ENCODE measurements at regions not wholly inside any gene's neighbourhood (a gene's known extent, or its start where the extent isn't known, plus 50 kb on each side); places are given as distances from the start of the nearest gene placed in this dataset.

DNA sequence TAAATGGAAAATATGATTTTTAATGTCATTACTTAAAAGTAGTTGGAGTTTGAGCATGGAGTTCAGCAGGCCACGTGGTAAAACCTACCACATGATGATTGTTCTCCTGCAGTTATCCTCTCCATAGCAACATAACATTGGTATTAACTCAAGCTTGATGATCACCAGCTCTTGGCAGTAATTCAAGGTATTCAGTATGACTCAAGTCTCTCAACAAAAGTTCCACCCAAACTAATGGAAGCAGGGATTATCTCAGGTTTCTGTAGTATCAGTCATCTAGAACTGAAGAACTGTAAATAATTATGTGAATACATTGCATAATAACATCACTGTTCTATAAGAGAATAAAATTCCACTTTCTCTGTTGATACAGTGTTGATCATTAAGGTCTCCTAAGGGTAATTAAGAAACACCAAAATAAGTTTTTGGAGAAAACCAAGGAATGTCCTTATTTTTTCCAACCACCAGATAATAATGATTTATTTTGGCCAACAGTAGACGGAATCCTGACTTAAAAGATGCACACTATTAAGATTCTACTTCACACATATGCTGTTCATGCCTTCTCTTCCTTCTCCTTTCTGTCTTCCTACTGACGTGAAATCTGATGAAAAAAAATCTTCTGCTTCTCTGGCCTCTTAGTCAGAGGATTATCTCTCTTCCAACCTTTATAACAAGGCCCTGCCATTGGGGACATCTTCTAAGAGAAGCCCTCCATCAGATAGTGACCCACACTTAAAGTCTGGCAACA, 1092.3 kb downstream of the EFNB2 start:
- H3K27ac ChIP-seq: no peak overlapping the region
- no peaks in the 10 kb centered on the region for H3K4me1 ChIP-seq (ENCODE audit: control insufficient read depth in 1 of 2, insufficient read depth in 1 of 2, low read depth in 1 of 2, low read length in 1 of 2)
- H3K9me3 ChIP-seq: no peaks in the 10 kb centered on the region
- TF ChIP-seq, protein P1, sequence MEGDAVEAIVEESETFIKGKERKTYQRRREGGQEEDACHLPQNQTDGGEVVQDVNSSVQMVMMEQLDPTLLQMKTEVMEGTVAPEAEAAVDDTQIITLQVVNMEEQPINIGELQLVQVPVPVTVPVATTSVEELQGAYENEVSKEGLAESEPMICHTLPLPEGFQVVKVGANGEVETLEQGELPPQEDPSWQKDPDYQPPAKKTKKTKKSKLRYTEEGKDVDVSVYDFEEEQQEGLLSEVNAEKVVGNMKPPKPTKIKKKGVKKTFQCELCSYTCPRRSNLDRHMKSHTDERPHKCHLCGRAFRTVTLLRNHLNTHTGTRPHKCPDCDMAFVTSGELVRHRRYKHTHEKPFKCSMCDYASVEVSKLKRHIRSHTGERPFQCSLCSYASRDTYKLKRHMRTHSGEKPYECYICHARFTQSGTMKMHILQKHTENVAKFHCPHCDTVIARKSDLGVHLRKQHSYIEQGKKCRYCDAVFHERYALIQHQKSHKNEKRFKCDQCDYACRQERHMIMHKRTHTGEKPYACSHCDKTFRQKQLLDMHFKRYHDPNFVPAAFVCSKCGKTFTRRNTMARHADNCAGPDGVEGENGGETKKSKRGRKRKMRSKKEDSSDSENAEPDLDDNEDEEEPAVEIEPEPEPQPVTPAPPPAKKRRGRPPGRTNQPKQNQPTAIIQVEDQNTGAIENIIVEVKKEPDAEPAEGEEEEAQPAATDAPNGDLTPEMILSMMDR (IDR thresholded peaks at IDR 0.05): no peak
- no peaks in the 10 kb centered on the region for H3K36me3 ChIP-seq
- no peak overlapping the region for H3K4me3 ChIP-seq (ENCODE audit: low read depth in 1 of 2, low read length in 1 of 2)
- H3K27me3 ChIP-seq: no peaks in the 10 kb centered on the region

DNA sequence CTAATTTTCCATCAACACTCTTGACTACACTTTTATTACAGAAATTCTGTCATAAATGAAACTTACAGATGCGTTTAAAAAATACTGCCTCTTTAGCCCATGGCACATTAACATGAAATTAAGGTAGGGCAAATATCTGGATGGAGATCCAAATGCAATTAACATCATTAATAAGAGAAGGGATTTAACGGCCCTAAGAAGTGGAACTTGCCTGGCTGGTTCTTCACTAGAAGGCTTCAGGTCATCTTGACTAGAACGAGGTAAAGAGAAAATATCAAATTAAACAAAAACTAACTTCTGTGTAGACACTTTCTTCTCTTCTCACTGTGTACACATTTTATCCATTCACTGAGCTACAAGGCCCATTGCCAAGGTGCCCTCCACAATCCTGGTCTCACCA, 1093.4 kb downstream of the EFNB2 start:
- H3K4me3 ChIP-seq (ENCODE audit: low read depth in 1 of 2, low read length in 1 of 2): no peak overlapping the region
- TF ChIP-seq, protein P1 (IDR thresholded peaks at IDR 0.05): no peak
- H3K27ac ChIP-seq: no peak overlapping the region
- no peaks in the 10 kb centered on the region for H3K9me3 ChIP-seq
- no peaks in the 10 kb centered on the region for H3K27me3 ChIP-seq
- no peaks in the 10 kb centered on the region for H3K36me3 ChIP-seq
- H3K4me1 ChIP-seq (ENCODE audit: control insufficient read depth in 1 of 2, insufficient read depth in 1 of 2, low read depth in 1 of 2, low read length in 1 of 2): no peaks in the 10 kb centered on the region

DNA sequence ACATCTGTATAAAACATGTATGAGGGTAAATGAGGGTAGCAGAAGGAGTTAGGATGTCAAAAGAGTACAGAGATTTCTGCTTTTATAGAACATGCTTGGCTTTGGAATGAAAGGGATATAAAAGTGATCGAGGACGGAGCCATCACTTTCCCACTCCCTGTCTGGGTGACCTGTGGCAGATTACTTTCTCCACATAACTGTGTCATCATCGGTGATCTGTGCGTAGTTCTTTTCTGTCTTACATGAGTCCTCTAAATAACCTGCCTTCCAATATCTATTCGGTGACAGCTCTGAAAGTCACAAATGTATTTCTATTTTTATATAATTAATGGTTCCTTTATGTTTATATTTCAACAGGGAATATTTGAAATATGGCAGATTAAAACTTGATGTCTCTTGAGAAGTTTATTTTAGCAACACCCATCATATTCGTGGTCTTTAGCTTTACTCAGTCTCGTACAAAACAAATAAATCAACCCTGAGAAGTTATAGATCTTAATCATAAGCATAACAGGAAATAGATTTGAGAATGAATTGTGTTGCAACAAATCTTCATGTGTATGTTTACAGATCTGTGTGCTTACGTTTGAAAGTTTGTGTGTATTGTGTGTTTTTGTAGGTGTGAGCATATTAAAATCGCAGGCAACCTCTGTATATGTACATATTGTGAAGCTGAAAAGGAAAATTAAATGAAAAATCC, 1094.3 kb downstream of the EFNB2 start:
- no peak overlapping the region for H3K4me3 ChIP-seq (ENCODE audit: low read depth in 1 of 2, low read length in 1 of 2)
- no peaks in the 10 kb centered on the region for H3K4me1 ChIP-seq (ENCODE audit: control insufficient read depth in 1 of 2, insufficient read depth in 1 of 2, low read depth in 1 of 2, low read length in 1 of 2)
- TF ChIP-seq, protein P1 (IDR thresholded peaks at IDR 0.05): no peak
- no peaks in the 10 kb centered on the region for H3K9me3 ChIP-seq
- H3K36me3 ChIP-seq: no peaks in the 10 kb centered on the region
- H3K27ac ChIP-seq: no peak overlapping the region
- H3K27me3 ChIP-seq: no peaks in the 10 kb centered on the region

DNA sequence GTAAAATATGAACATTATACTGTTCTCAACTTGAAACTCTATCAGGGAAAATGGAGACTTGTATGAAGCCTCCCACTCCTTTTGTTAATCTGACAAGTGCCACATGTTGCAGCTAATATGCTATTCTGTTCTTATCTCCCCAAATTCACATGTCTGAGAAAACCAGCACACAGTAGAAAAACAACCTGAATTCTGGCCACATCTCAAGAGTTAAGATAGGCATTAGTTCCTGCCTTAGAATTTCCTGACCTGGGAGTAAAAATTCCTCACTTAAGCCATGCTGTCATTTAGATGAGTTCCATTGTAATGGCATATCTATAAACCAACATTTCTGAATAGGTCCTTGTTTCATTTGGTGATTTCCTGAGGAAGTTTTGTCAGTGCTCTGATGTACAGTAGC, 1098.5 kb downstream of the EFNB2 start:
- Histone ChIP-seq H3K27ac (no peak overlapping the region), H3K4me3 (ENCODE audit: low read depth in 1 of 2, low read length in 1 of 2) (no peak overlapping the region), H3K4me1 (ENCODE audit: control insufficient read depth in 1 of 2, insufficient read depth in 1 of 2, low read depth in 1 of 2, low read length in 1 of 2) (no peaks in the 10 kb centered on the region), H3K9me3 (no peaks in the 10 kb centered on the region), H3K36me3 (no peaks in the 10 kb centered on the region), H3K27me3 (no peaks in the 10 kb centered on the region)
- TF ChIP-seq, protein P1 (IDR thresholded peaks at IDR 0.05): no peak

DNA sequence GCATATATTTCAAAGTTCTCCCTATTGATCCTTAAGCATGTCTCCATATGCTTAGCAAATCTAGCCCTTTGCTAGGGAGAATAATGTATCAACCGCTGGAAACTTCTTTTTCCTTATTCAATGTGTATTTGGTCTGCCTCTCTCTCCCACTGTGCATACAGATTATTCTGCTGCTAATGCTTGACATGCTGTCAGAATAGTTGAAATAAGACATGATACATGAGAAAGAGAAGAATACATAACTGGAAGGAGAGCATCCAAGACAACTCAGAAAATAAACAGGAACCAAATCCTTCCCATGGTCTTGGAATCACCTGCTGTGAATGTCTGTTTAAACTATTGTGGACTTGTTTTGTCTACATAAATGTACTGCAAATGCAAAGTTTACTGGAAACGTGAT, 1103.0 kb downstream of the EFNB2 start:
- no peaks in the 10 kb centered on the region for H3K27me3 ChIP-seq
- H3K36me3 ChIP-seq: no peaks in the 10 kb centered on the region
- H3K4me1 ChIP-seq (ENCODE audit: control insufficient read depth in 1 of 2, insufficient read depth in 1 of 2, low read depth in 1 of 2, low read length in 1 of 2): no peaks in the 10 kb centered on the region
- no peak overlapping the region for H3K4me3 ChIP-seq (ENCODE audit: low read depth in 1 of 2, low read length in 1 of 2)
- no peaks in the 10 kb centered on the region for H3K9me3 ChIP-seq
- TF ChIP-seq, protein P1 (IDR thresholded peaks at IDR 0.05): no peak
- H3K27ac ChIP-seq: no peak overlapping the region

Measured in neutrophil (primary cell).